B cell (primary cell): ENCODE measurements at regions not wholly inside any gene's neighbourhood (a gene's known extent, or its start where the extent isn't known, plus 50 kb on each side); places are given as distances from the start of the nearest gene placed in this dataset.

Experiments
- EZH2 ChIP-seq: IDR thresholded peaks from 2 replicates; pipeline ENCODE4 v1.6.1; 2012; ENCODE audit warnings: borderline replicate concordance, low read depth, mild to moderate bottlenecking, moderate library complexity, low read length; ENCODE audit not compliant: insufficient read depth, poor library complexity, severe bottlenecking
- TF ChIP-seq, protein P1 (sequence below): fragments of 200-600 bp; IDR thresholded peaks from one replicate; pipeline ENCODE4 v1.8.0; 2022; ENCODE audit warnings: antibody characterized with exemption, mild to moderate bottlenecking

DNA sequence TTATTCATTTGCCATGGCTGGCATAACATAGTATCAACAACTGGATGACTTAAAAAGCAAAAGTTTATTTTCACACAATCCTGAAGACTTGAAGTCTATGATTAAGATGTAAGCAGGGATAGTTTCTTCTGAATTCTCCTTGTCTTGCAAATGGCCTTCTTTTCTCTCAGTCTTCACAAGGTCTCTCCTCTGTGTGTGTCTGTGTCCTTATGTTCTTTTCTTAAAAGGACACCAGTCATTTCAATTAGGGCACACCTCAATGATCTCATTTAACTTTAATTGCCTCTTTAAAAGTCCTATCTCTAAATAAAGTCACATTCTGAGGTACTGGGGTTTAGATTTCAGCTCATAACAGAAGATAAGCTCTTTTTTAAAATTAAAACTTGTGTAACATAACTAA, 399.7 kb downstream of the PABPC4L start:
- TF ChIP-seq, protein P1, sequence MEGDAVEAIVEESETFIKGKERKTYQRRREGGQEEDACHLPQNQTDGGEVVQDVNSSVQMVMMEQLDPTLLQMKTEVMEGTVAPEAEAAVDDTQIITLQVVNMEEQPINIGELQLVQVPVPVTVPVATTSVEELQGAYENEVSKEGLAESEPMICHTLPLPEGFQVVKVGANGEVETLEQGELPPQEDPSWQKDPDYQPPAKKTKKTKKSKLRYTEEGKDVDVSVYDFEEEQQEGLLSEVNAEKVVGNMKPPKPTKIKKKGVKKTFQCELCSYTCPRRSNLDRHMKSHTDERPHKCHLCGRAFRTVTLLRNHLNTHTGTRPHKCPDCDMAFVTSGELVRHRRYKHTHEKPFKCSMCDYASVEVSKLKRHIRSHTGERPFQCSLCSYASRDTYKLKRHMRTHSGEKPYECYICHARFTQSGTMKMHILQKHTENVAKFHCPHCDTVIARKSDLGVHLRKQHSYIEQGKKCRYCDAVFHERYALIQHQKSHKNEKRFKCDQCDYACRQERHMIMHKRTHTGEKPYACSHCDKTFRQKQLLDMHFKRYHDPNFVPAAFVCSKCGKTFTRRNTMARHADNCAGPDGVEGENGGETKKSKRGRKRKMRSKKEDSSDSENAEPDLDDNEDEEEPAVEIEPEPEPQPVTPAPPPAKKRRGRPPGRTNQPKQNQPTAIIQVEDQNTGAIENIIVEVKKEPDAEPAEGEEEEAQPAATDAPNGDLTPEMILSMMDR: no peak
- TF ChIP-seq EZH2: no peak
